ENCODE measurements at regions not wholly inside any gene's neighbourhood (a gene's known extent, or its start where the extent isn't known, plus 50 kb on each side); places are given as distances from the start of the nearest gene placed in this dataset.

GRCh38 chr7:18250133-18250532 is 222.5 kb upstream of the PRPS1L1 start:
- no peak for DNase-seq (ENCODE audit: low read depth)

- peak; percentile 3 for DNase-seq (ENCODE audit: low read depth)
Measured at GRCh38 chr7:18257711-18258110, 230.1 kb upstream of the PRPS1L1 start.

GRCh38 chr7:18262058-18262457 is 233.5 kb upstream of the HDAC9 start:
- DNase-seq (ENCODE audit: low read depth): no peak

- no peak for DNase-seq (ENCODE audit: low read depth)
Measured at GRCh38 chr7:18265611-18266281, 229.8 kb upstream of the HDAC9 start.

GRCh38 chr7:18268571-18268970 is 227.0 kb upstream of the HDAC9 start:
- no peak for DNase-seq (ENCODE audit: low read depth)

GRCh38 chr7:18276380-18276779 is 219.2 kb upstream of the HDAC9 start:
- DNase-seq (ENCODE audit: low read depth): no peak

- DNase-seq (ENCODE audit: low read depth): no peak
Measured at GRCh38 chr7:18278316-18278715, 217.2 kb upstream of the HDAC9 start.

- DNase-seq (ENCODE audit: low read depth): no peak
Measured at GRCh38 chr7:18283045-18283444, 212.5 kb upstream of the HDAC9 start.

- no peak for DNase-seq (ENCODE audit: low read depth)
Measured at GRCh38 chr7:18287482-18287881, 208.1 kb upstream of the HDAC9 start.

- no peak for DNase-seq (ENCODE audit: low read depth)
Measured at GRCh38 chr7:18288322-18289037, 207.1 kb upstream of the HDAC9 start.

GRCh38 chr7:18289788-18290187 is 205.8 kb upstream of the HDAC9 start:
- DNase-seq (ENCODE audit: low read depth): no peak

GRCh38 chr7:18290223-18290622 is 205.3 kb upstream of the HDAC9 start:
- DNase-seq (ENCODE audit: low read depth): no peak

- no peak for DNase-seq (ENCODE audit: low read depth)
Measured at GRCh38 chr7:18290865-18291264, 204.7 kb upstream of the HDAC9 start.

GRCh38 chr7:18292584-18292983 is 203.0 kb upstream of the HDAC9 start:
- DNase-seq (ENCODE audit: low read depth): no peak

GRCh38 chr7:18293759-18294158 is 201.8 kb upstream of the HDAC9 start:
- no peak for DNase-seq (ENCODE audit: low read depth)

GRCh38 chr7:18294411-18294810 is 201.1 kb upstream of the HDAC9 start:
- no peak for DNase-seq (ENCODE audit: low read depth)

- DNase-seq (ENCODE audit: low read depth): no peak
Measured at GRCh38 chr7:18295781-18296423, 199.6 kb upstream of the HDAC9 start.

- DNase-seq (ENCODE audit: low read depth): no peak
Measured at GRCh38 chr7:18302097-18302496, 193.5 kb upstream of the HDAC9 start.

- DNase-seq (ENCODE audit: low read depth): no peak
Measured at GRCh38 chr7:18305866-18306265, 189.7 kb upstream of the HDAC9 start.

- DNase-seq (ENCODE audit: low read depth): no peak
Measured at GRCh38 chr7:18306696-18307095, 188.9 kb upstream of the HDAC9 start.

GRCh38 chr7:18308938-18309337 is 186.6 kb upstream of the HDAC9 start:
- no peak for DNase-seq (ENCODE audit: low read depth)

- no peak for DNase-seq (ENCODE audit: low read depth)
Measured at GRCh38 chr7:18312482-18312881, 183.1 kb upstream of the HDAC9 start.

GRCh38 chr7:18313965-18314364 is 181.6 kb upstream of the HDAC9 start:
- DNase-seq (ENCODE audit: low read depth): no peak
